ENCODE measurements at regions not wholly inside any gene's neighbourhood (a gene's known extent, or its start where the extent isn't known, plus 50 kb on each side); places are given as distances from the start of the nearest gene placed in this dataset.

GRCh38 chr20:58042591-58042990 lies 185.9 kb downstream of the ANKRD60 start:
- TF ChIP-seq, protein P1, sequence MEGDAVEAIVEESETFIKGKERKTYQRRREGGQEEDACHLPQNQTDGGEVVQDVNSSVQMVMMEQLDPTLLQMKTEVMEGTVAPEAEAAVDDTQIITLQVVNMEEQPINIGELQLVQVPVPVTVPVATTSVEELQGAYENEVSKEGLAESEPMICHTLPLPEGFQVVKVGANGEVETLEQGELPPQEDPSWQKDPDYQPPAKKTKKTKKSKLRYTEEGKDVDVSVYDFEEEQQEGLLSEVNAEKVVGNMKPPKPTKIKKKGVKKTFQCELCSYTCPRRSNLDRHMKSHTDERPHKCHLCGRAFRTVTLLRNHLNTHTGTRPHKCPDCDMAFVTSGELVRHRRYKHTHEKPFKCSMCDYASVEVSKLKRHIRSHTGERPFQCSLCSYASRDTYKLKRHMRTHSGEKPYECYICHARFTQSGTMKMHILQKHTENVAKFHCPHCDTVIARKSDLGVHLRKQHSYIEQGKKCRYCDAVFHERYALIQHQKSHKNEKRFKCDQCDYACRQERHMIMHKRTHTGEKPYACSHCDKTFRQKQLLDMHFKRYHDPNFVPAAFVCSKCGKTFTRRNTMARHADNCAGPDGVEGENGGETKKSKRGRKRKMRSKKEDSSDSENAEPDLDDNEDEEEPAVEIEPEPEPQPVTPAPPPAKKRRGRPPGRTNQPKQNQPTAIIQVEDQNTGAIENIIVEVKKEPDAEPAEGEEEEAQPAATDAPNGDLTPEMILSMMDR (IDR thresholded peaks at IDR 0.05; ENCODE audit: low read length), result no peak
- no peak for TF ChIP-seq EZH2 (IDR thresholded peaks at IDR 0.05; ENCODE audit: borderline replicate concordance, low read length)

Data from OCI-LY1 (cell line).